ENCODE measurements at regions not wholly inside any gene's neighbourhood (a gene's known extent, or its start where the extent isn't known, plus 50 kb on each side); places are given as distances from the start of the nearest gene placed in this dataset.

DNA sequence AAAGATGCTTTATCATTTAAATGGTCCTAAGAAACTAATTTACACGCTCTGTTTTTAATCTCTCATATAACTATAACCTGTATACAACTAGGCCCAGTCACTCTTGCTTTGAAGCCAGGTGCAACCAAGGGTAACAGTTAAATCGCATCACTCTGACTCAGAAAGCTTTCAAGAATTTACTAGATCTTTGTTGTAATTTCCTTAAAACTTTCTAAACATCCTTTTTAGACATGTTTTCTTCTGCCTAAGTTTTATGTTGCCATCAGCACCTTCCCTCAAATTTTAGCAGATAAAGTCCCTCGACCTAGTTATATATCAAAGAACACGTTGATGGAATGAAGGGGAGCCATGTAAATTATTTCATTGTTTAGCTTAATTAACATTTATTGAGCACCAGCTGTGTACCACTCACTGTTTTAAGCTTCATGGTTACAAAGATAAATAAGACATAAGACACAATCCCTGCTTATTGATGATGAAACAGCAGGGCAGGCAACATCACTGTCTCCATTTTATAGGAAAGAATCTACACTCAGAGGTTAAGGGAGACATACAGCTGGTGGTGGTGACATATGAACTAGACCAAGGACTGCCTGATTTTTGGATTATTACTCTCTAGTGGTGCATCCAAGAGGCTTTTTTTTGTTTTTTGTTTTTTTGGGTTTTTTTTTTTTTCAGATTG is 101.0 kb downstream of the CD200R1L start:
- no peaks in the 10 kb centered on the region for H3K9me3 ChIP-seq (ENCODE audit: control insufficient read depth, low read length, poor library complexity, severe bottlenecking)
- ATAC-seq (no peak), DNase-seq (no peak)
- Mint-ChIP-seq H3K4me1 (peaks cover 10% of the 10 kb centered on the region), H3K27me3 (no peaks in the 10 kb centered on the region), H3K27ac (no peak overlapping the region), H3K36me3 (ENCODE audit: low read depth) (no peaks in the 10 kb centered on the region), H3K4me3 (no peak overlapping the region)

DNA sequence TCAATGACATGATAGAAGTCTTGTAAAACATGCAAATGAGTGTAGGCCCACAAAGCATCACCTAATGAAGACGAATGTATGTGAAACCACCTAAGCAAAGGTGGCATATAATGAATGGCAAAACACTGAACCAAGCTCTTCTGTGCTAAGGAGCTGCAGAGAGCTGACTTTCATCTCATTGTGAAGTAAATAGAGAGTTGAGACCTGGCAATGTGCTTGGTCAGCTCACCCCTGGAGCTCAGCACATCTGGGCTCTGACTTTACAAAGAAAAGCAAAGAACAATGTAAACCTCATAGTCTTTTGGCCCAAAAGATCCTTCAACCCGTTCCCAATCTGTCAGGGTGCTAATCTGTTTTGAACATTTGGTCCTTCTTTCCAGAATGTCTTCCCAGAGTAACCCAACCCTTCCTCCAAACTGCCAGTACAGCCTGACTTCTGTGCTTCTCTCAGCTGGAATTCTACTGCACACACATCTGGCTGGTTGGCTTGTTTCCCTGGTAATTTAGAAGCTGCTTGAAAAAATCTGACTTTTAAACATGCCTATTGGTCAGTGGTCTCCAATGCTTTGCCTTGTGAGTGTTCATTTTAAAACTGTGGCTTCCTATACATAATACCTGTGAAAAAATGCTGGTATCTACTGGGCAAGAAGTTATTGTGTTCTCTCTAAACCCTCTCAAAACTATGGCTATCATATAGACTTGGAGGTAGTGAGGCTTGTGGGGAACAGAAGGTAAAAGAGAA is 101.7 kb downstream of the CD200R1L start:
- Mint-ChIP-seq H3K4me3 (no peak overlapping the region), H3K27me3 (no peaks in the 10 kb centered on the region), H3K27ac (no peak overlapping the region), H3K4me1 (peaks cover 16% of the 10 kb centered on the region), H3K36me3 (ENCODE audit: low read depth) (no peaks in the 10 kb centered on the region)
- DNase-seq = no peak
- no peak for ATAC-seq
- H3K9me3 ChIP-seq (ENCODE audit: control insufficient read depth, low read length, poor library complexity, severe bottlenecking) = no peaks in the 10 kb centered on the region

DNA sequence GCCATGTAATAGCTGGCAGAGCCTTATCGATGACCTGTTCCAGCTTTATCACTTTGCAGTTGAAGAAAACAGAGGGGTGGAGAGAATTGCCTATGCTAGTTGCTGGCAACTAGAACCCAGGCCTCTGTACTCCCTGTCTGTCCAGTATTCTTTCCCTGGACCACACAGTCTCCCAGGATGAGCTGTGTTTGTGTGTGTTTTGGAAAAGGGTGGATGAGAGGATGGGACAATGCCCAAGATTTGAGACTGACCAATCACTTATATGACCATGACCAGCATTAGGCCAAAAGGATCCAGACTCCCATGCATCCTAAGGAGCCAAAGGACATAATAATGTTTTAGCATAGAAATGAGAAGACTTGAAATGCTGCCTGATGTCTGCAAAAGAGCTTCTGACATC is 102.6 kb downstream of the CD200R1L start:
- Mint-ChIP-seq H3K36me3 (ENCODE audit: low read depth) (no peaks in the 10 kb centered on the region), H3K4me3 (no peak overlapping the region), H3K27me3 (no peaks in the 10 kb centered on the region), H3K4me1 (peaks cover 25% of the 10 kb centered on the region), H3K27ac (no peak overlapping the region)
- H3K9me3 ChIP-seq (ENCODE audit: control insufficient read depth, low read length, poor library complexity, severe bottlenecking) = no peaks in the 10 kb centered on the region
- ATAC-seq (no peak), DNase-seq (no peak)

DNA sequence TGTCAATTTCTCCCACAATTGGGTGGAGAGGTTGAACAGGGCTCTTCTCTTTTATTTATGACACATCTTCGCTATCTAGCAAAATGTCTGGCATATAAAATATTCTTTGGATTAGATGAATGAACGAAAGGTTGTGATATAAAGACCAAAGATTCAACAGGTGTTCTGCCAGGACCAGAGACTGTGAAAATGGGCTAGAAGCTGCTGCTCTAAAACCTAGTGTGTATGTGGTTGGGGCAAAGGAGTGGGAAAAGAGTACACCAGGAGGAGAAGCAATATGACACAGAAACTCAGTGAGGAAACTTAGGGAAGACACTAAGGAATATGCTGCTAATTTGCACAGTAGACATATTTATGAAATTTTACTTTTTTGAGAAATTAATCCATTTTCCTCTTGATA is 102.0 kb upstream of the CCDC80 start:
- H3K4me1 Mint-ChIP-seq = peaks cover 30% of the 10 kb centered on the region
- H3K27ac Mint-ChIP-seq = no peak overlapping the region
- H3K4me3 Mint-ChIP-seq = no peak overlapping the region
- no peaks in the 10 kb centered on the region for H3K27me3 Mint-ChIP-seq
- ATAC-seq (no peak), DNase-seq (no peak)
- H3K36me3 Mint-ChIP-seq (ENCODE audit: low read depth) = no peaks in the 10 kb centered on the region
- H3K9me3 ChIP-seq (ENCODE audit: control insufficient read depth, low read length, poor library complexity, severe bottlenecking) = no peaks in the 10 kb centered on the region

DNA sequence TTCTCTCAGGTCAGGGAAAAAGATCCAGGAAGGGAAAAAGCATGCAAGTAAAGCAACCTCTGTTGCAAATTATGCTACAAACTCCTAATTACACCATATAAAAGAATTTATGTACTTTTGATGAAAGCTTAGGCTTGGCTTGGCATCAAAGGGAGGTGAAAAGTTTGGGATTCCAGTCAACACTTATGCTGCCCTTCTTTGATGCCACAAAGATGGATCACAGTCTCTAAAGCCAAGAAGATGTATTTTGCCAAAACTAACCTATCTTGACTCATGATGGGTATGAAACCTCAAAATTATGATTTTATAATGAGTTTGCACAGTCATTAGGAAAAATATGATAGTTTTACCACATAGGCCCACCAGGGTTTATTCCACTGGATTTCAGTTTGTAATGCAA is 101.0 kb upstream of the CCDC80 start:
- peaks cover 28% of the 10 kb centered on the region for H3K4me1 Mint-ChIP-seq
- DNase-seq = no peak
- H3K4me3 Mint-ChIP-seq = no peak overlapping the region
- H3K36me3 Mint-ChIP-seq (ENCODE audit: low read depth) = no peaks in the 10 kb centered on the region
- no peak overlapping the region for H3K27ac Mint-ChIP-seq
- no peaks in the 10 kb centered on the region for H3K27me3 Mint-ChIP-seq
- ATAC-seq = no peak
- no peaks in the 10 kb centered on the region for H3K9me3 ChIP-seq (ENCODE audit: control insufficient read depth, low read length, poor library complexity, severe bottlenecking)

DNA sequence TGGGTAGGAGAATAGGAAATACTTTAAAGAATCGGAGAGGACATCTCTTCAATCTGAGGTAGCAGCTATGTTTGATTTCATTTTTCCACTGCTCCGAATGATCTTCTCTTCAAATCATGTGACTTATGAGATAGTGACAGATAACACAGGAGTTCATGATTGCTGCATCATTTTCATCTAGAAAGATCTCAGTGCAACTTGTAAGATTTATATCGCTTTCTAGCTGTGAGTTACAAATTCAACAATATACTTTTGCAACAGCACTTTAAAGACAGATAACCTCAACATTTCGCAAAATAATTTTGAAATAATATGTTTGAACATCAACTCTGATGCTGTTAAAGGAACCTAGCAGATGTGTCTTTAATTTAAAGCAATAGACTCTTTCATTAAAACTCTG is 99.9 kb upstream of the CCDC80 start:
- peak; percentile 33 for ATAC-seq
- no peak for DNase-seq
- no peaks in the 10 kb centered on the region for H3K9me3 ChIP-seq (ENCODE audit: control insufficient read depth, low read length, poor library complexity, severe bottlenecking)
- H3K27me3 Mint-ChIP-seq = no peaks in the 10 kb centered on the region
- H3K27ac Mint-ChIP-seq = peak overlapping the region; percentile 76
- peak overlapping the region; percentile 46 for H3K4me3 Mint-ChIP-seq
- peaks cover 37% of the 10 kb centered on the region for H3K4me1 Mint-ChIP-seq
- no peaks in the 10 kb centered on the region for H3K36me3 Mint-ChIP-seq (ENCODE audit: low read depth)

DNA sequence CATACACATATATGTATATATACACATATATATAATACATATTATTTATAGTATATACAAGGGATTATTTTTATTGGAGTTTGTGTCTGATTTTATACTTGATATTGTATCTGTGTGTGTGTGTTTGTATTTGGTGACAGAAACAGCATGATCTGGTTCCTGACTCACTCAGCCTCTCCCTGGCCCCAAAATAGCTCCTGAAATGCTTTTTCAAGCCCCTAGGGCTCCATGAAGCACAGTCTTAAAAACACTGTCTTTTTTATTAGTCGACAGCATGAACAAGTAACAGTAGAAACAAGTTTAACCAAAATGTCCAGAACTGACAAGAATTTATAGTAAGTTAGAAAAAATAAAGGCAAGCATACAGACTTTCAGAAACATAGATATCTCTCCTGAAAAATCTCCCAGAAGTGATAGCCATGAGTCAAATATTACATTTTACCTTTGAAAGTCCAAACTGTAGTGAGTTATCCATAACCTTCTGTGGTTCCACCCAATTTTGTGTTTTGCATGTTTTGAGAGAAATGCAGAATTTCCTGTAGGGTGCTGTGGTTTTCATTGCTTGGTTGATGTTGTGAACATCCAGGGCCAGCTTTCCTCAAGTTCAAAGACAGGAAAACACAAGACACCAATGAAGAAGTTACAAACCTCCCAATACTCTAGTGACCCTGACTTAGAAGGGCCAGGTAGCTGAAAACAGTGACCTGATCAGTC is 98.5 kb upstream of the CCDC80 start:
- H3K36me3 Mint-ChIP-seq (ENCODE audit: low read depth) = no peaks in the 10 kb centered on the region
- peak; percentile 32 for ATAC-seq
- H3K27me3 Mint-ChIP-seq = no peaks in the 10 kb centered on the region
- no peak for DNase-seq
- no peaks in the 10 kb centered on the region for H3K9me3 ChIP-seq (ENCODE audit: control insufficient read depth, low read length, poor library complexity, severe bottlenecking)
- peak overlapping the region; percentile 21 for H3K4me3 Mint-ChIP-seq
- H3K4me1 Mint-ChIP-seq = peaks cover 41% of the 10 kb centered on the region
- peak overlapping the region; percentile 76 for H3K27ac Mint-ChIP-seq

DNA sequence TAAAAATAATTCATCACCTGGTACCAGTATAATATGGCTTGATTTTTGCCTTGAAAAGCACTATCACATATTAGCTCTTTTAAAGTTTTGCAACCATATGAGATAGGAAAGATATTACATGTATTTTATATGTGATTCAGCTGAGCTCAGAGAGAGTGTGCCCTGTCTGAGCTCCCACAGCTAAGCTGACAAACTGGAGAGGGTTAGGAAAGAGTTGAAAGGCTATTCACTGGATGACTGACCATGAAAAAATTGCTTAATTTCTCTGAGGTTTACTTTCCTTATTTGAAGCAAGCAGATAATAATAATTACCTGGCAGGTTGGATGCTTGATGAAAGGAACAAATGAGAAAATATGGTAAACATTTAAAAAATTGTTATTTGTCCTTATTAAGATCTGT is 97.4 kb upstream of the CCDC80 start:
- DNase-seq (no peak), ATAC-seq (no peak)
- Mint-ChIP-seq H3K4me1 (peaks cover 41% of the 10 kb centered on the region), H3K36me3 (ENCODE audit: low read depth) (no peaks in the 10 kb centered on the region), H3K4me3 (no peak overlapping the region), H3K27me3 (no peaks in the 10 kb centered on the region), H3K27ac (no peak overlapping the region)
- H3K9me3 ChIP-seq (ENCODE audit: control insufficient read depth, low read length, poor library complexity, severe bottlenecking) = no peaks in the 10 kb centered on the region

DNA sequence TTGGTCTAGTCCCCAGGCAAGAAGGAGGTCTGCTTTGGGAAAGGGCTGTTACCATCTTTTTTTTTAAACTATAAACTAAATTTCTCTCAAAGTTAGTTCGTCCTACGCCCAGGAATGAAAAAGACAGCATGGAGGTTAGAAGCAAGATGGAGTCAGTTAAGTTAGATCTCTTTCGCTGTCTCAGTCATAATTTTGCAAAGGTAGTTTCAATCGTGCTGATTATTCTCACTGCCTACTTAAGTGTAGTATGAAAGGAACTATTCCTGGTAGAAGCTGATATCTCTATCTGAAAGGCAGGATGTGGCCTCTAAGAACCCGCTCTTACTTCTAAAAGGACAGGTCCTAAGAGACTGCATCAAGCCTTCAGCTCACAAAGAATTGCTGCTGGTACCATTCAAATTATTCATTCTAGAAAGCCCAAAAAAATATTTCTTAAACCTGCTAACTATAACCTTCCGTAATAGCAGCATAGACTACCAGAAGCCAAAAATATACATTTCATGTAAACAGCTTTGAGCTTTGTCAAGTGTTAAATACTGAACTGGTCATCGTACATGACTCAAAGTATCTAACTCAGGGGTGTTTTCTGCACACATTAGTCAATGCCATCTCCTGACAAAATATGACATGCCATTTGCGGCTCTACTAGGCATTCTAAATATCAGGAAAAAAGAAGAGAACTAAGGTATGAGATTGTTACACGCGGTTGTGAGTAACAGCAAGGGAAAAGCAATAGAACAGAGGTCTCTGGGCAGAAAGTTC is 96.0 kb upstream of the CCDC80 start:
- Mint-ChIP-seq H3K4me3 (no peak overlapping the region), H3K27ac (peak overlapping the region; percentile 74), H3K4me1 (peaks cover 41% of the 10 kb centered on the region), H3K36me3 (ENCODE audit: low read depth) (no peaks in the 10 kb centered on the region), H3K27me3 (no peaks in the 10 kb centered on the region)
- DNase-seq (no peak), ATAC-seq (peak; percentile 65)
- no peaks in the 10 kb centered on the region for H3K9me3 ChIP-seq (ENCODE audit: control insufficient read depth, low read length, poor library complexity, severe bottlenecking)

DNA sequence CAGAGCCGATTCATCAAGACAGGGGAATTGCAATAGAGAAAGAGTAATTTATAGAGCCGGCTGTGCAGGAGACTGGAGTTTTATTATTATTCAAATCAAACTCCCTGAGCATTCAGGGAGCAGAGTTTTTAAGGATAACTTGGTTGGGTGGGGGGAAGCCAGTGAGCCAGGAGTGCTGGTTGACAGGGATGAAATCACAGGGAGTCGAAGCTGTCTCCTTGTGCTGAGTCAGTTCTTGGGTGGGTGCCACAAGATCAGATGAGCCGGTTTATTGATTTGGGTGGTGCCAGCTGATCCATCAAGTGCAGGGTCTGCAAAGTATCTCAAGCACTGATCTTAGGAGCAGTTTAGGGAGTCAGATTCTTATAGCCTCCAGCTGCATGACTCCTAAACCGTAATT is 95.4 kb upstream of the CCDC80 start:
- no peaks in the 10 kb centered on the region for H3K36me3 Mint-ChIP-seq (ENCODE audit: low read depth)
- no peaks in the 10 kb centered on the region for H3K9me3 ChIP-seq (ENCODE audit: control insufficient read depth, low read length, poor library complexity, severe bottlenecking)
- H3K4me1 Mint-ChIP-seq = peaks cover 41% of the 10 kb centered on the region
- DNase-seq = no peak
- H3K27ac Mint-ChIP-seq = peak overlapping the region; percentile 74
- ATAC-seq = no peak
- no peak overlapping the region for H3K4me3 Mint-ChIP-seq
- H3K27me3 Mint-ChIP-seq = no peaks in the 10 kb centered on the region

DNA sequence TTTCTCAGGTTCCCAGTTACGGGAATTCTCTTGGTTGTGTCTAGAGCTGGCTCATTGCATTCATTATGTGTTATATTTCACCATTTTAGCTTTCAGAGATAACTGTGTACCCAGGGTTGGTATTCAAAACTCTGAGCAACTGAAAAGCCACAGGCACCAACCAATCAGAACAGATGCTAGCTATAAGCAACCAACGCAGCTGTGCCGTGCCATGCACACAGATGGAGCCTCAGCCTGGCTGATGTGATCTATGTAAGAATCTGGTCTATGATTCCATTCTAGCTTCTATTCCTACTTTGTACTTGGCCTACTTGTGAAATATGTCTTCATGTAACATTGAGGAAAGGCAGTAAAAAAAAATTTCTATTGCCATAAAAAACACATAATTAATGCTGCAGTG is 95.0 kb upstream of the CCDC80 start:
- no peak for ATAC-seq

DNA sequence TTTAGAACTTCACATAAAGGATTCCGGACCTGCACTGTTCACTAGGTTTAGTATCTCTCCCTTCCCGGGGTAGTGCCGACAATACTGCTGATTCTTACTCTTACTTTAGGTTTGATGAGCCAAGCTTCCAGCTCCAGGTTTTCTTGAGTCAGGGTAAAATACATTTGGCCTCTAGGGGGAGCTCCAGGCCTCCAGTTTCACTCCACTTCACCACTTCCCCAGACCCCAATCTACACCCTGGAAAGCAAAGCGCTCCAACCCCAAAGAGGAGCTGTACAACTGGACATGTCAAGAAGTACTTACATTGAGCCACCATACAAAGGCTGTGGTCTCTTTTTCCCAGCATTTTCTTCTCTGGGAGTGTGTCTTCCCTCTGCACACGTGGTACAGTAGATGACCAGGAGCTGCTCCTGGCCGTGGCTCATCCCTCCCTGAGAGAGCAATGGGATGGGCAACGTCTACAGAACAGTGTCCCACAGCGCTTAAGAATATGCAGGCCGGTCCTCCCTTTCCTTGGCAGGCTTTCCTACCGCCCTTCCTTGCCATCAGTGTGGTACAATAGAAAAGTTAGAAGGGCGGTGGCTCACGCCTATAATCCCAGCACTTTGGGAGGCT is 93.9 kb upstream of the CCDC80 start:
- H3K9me3 ChIP-seq (ENCODE audit: control insufficient read depth, low read length, poor library complexity, severe bottlenecking) = no peaks in the 10 kb centered on the region
- ATAC-seq (peak; percentile 73), DNase-seq (peak; percentile 22 to 45 (median 37))
- H3K4me3 Mint-ChIP-seq = no peak overlapping the region
- H3K36me3 Mint-ChIP-seq (ENCODE audit: low read depth) = no peaks in the 10 kb centered on the region
- H3K27me3 Mint-ChIP-seq = no peaks in the 10 kb centered on the region
- peaks cover 31% of the 10 kb centered on the region for H3K4me1 Mint-ChIP-seq
- peak overlapping the region; percentile 32 for H3K27ac Mint-ChIP-seq

More for the DNA sequence above, 95.0 kb upstream of the CCDC80 start:
- DNase-seq = no peak
- no peaks in the 10 kb centered on the region for H3K9me3 ChIP-seq (ENCODE audit: control insufficient read depth, low read length, poor library complexity, severe bottlenecking)
- Mint-ChIP-seq H3K4me3 (no peak overlapping the region), H3K27ac (peak overlapping the region; percentile 74), H3K4me1 (peaks cover 41% of the 10 kb centered on the region), H3K27me3 (no peaks in the 10 kb centered on the region), H3K36me3 (ENCODE audit: low read depth) (no peaks in the 10 kb centered on the region)

DNA sequence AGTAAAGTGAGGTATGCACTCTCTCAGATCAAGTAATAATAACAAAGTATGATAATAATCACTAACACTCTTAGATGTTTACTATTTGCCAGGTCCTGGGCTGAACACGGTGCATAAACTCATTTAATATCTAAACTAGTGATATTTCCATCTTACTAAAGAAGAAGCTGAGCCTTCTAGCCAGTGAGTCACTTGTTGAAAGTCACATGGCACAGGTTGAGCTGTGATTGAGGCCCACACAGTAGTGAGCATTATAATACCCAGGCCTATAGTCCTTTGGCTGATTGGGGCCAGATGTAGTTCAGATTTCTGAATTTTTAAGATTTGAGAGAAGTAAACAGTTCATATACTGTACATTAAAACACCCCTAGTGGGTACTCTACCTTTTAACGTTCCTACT is 93.2 kb upstream of the CCDC80 start:
- no peak for DNase-seq
- ATAC-seq = no peak
- H3K9me3 ChIP-seq (ENCODE audit: control insufficient read depth, low read length, poor library complexity, severe bottlenecking) = no peaks in the 10 kb centered on the region
- Mint-ChIP-seq H3K36me3 (ENCODE audit: low read depth) (no peaks in the 10 kb centered on the region), H3K4me1 (peaks cover 24% of the 10 kb centered on the region), H3K4me3 (no peak overlapping the region), H3K27ac (no peak overlapping the region), H3K27me3 (no peaks in the 10 kb centered on the region)
